HL-60 (cell line): ENCODE measurements at regions not wholly inside any gene's neighbourhood (a gene's known extent, or its start where the extent isn't known, plus 50 kb on each side); places are given as distances from the start of the nearest gene placed in this dataset.

Experiments used
- DNase-seq, 2 experiments: peaks; one replicate each; pipeline ENCODE4 v3.0.0-alpha.2; 2010 to 2020; ENCODE audit warnings: low read depth in 1 of 2, low spot score in 1 of 2
- H3K27ac ChIP-seq: fragments of 250-450 bp; sonication (Bioruptor Pico); replicated peaks from 2 replicates; pipeline ENCODE4 v1.5.1; 2020; ENCODE audit warnings: mild to moderate bottlenecking, moderate library complexity
- H3K27me3 ChIP-seq: fragments of 250-450 bp; sonication (Bioruptor Pico); 2 replicates; pipeline ENCODE4 v1.5.1; 2021; ENCODE audit warnings: mild to moderate bottlenecking, moderate library complexity; ENCODE audit not compliant: insufficient read depth, poor library complexity, severe bottlenecking
- H3K4me3 ChIP-seq: replicated peaks from 2 replicates; pipeline ENCODE4 v1.5.1; 2011; ENCODE audit warnings: mild to moderate bottlenecking, control low read depth, low read length; ENCODE audit not compliant: insufficient read depth
- GABPA ChIP-seq: IDR thresholded peaks from 2 replicates; pipeline ENCODE4 v1.6.1; 2012; ENCODE audit warnings: low read depth
- POLR2AphosphoS5 ChIP-seq: IDR thresholded peaks from 2 replicates; pipeline ENCODE4 v1.6.1; 2012; ENCODE audit warnings: low read depth
- SPI1 ChIP-seq: IDR thresholded peaks from 2 replicates; pipeline ENCODE4 v1.6.1; 2012; ENCODE audit warnings: low read depth, mild to moderate bottlenecking, borderline replicate concordance
- TF ChIP-seq, protein P1 (sequence below): IDR thresholded peaks from 2 replicates; pipeline ENCODE4 v1.6.1; 2012; ENCODE audit warnings: low read depth; ENCODE audit not compliant: insufficient replicate concordance
- TF ChIP-seq, protein P2 (sequence below): IDR thresholded peaks from one replicate; pipeline ENCODE4 v1.5.1; 2011; ENCODE audit warnings: low read length, control low read depth, inconsistent platforms; ENCODE audit not compliant: insufficient read depth

DNA sequence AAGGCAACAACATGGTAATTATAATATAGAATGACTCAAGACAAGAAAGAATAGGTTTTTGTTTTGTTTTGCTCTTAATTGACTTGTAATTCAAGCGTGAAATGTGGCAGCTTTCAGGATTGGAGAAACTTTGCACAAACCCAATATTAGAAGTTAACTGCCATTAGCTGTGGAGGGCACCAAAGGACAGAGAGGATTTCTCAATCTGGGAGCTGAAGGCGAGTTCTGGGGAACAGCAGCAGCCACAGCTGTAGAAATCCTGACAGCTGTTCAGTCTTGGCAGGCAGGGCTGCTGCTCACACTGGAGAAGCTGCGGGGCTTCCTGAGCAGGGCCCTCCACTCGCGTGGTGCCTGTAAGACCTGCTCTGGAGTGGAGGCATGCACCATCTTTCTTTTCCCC, 182.2 kb upstream of the IL12A start:
- DNase-seq, result no peak
- no peaks in the 10 kb centered on the region for H3K27me3 ChIP-seq
- TF ChIP-seq GABPA (no peak), POLR2AphosphoS5 (no peak), SPI1 (no peak)
- TF ChIP-seq, protein P1, sequence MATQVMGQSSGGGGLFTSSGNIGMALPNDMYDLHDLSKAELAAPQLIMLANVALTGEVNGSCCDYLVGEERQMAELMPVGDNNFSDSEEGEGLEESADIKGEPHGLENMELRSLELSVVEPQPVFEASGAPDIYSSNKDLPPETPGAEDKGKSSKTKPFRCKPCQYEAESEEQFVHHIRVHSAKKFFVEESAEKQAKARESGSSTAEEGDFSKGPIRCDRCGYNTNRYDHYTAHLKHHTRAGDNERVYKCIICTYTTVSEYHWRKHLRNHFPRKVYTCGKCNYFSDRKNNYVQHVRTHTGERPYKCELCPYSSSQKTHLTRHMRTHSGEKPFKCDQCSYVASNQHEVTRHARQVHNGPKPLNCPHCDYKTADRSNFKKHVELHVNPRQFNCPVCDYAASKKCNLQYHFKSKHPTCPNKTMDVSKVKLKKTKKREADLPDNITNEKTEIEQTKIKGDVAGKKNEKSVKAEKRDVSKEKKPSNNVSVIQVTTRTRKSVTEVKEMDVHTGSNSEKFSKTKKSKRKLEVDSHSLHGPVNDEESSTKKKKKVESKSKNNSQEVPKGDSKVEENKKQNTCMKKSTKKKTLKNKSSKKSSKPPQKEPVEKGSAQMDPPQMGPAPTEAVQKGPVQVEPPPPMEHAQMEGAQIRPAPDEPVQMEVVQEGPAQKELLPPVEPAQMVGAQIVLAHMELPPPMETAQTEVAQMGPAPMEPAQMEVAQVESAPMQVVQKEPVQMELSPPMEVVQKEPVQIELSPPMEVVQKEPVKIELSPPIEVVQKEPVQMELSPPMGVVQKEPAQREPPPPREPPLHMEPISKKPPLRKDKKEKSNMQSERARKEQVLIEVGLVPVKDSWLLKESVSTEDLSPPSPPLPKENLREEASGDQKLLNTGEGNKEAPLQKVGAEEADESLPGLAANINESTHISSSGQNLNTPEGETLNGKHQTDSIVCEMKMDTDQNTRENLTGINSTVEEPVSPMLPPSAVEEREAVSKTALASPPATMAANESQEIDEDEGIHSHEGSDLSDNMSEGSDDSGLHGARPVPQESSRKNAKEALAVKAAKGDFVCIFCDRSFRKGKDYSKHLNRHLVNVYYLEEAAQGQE, result no peak
- no peak overlapping the region for H3K4me3 ChIP-seq
- no peak overlapping the region for H3K27ac ChIP-seq

DNA sequence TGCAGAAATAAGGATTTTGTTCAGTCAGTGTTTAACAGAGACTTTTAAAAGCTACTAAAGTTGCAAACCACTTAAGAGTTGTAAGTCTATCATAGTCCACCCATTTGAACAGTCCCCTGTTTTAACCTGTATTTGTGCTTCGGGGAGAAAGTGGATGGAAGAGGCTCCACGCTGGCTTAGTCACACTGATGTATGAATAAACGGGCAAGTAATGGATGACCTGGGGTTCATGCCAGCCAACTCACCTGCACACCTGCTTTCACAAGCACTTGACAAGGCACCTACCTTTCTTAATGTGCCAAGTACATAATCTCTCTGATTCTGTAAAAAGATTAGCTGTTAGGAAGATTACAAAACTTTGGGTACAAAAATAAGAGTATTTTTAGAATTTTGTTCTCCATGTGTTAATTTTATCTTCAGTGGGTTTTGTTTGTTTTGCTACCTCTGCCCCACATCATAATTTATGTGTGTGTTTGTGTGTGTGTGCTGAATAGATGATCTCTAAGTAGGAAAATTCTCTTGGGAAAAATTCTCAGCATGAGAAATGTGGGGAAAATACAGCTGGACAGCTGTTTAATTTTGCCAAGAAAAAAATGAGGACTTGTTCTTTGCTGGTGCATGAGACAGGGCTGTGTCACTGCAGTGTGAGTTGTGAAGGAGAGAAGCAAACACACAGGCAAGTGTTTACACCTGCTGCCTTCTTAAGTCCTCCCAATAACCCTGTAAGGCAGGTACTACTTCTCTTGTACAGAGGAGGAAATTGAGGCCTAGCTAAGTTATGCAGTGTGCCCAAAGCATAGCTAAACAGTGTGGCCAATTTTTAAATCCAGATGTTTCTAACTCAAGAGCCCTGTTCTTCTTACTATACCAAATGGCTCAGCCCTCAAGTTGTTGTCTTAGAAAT, 181.2 kb upstream of the IL12A start:
- Histone ChIP-seq H3K27me3 (no peaks in the 10 kb centered on the region), H3K27ac (no peak overlapping the region), H3K4me3 (no peak overlapping the region)
- TF ChIP-seq, protein P2, sequence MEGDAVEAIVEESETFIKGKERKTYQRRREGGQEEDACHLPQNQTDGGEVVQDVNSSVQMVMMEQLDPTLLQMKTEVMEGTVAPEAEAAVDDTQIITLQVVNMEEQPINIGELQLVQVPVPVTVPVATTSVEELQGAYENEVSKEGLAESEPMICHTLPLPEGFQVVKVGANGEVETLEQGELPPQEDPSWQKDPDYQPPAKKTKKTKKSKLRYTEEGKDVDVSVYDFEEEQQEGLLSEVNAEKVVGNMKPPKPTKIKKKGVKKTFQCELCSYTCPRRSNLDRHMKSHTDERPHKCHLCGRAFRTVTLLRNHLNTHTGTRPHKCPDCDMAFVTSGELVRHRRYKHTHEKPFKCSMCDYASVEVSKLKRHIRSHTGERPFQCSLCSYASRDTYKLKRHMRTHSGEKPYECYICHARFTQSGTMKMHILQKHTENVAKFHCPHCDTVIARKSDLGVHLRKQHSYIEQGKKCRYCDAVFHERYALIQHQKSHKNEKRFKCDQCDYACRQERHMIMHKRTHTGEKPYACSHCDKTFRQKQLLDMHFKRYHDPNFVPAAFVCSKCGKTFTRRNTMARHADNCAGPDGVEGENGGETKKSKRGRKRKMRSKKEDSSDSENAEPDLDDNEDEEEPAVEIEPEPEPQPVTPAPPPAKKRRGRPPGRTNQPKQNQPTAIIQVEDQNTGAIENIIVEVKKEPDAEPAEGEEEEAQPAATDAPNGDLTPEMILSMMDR, result no peak
- TF ChIP-seq SPI1 (no peak), GABPA (no peak), POLR2AphosphoS5 (no peak)
- TF ChIP-seq, protein P1, result no peak
- DNase-seq, result no peak

DNA sequence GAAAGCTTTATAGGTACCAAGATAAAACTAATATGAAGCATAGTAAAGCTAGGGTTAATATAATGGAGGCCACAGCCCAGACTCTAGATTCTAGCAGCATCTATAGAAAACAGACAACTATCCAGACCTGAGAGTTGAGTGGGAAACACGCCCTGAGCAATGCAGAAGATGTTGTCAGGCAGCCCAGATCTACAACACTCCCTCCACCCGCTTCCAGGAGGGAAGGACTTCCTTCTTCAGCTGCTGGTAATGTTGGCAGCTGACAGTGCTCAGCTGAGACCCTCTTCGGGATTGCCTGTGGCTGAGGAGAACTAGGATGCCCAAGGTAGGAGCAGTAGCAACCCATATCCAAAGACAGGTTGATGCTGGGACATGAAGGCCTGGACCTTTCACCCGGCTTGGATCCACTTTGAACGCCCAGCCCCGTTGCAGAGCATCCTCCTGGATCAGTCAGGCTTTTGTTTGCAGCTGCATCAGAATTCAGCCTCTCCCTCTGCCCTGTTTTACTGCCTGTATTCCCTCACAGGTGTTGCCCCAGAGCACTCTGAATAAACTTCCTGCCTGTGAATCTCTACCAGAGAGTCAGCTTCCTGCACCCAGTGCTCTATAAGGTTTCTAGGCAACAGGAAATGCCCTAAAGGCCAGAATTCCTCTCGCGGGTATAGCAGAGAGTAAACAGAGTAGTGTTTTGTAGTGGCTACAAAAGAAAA, 174.7 kb upstream of the IL12A start:
- no peaks in the 10 kb centered on the region for H3K27me3 ChIP-seq
- TF ChIP-seq, protein P1, result no peak
- TF ChIP-seq GABPA, result no peak
- TF ChIP-seq, protein P2, result no peak
- TF ChIP-seq POLR2AphosphoS5, result no peak
- no peak for TF ChIP-seq SPI1
- H3K4me3 ChIP-seq, result no peak overlapping the region
- no peak overlapping the region for H3K27ac ChIP-seq
- no peak for DNase-seq
